IPS-18c (cell line): ENCODE measurements at regions not wholly inside any gene's neighbourhood (a gene's known extent, or its start where the extent isn't known, plus 50 kb on each side); places are given as distances from the start of the nearest gene placed in this dataset.
"Not testable (repeated sequence)": the region's sequence is repeated elsewhere in the genome, so short reads cannot be mapped to it uniquely, and the experiment has no call there.

Source experiments
- H3K4me3 ChIP-seq: 2 replicates; pipeline ENCODE4 v1.7.0; 2013; ENCODE audit warnings: low read depth, mild to moderate bottlenecking, low read length, moderate library complexity; ENCODE audit not compliant: insufficient read depth
- H3K9me3 ChIP-seq: one replicate; pipeline ENCODE4 v1.6.1; 2013; ENCODE audit warnings: mild to moderate bottlenecking, low read length, moderate library complexity; ENCODE audit not compliant: control insufficient read depth, insufficient read depth

GRCh38 chr5:29550523-29550922, 1643.0 kb upstream of the CDH6 start:
- Histone ChIP-seq H3K9me3 (no peaks in the 10 kb centered on the region), H3K4me3 (no peak overlapping the region)

- no peak overlapping the region for H3K4me3 ChIP-seq
- no peaks in the 10 kb centered on the region for H3K9me3 ChIP-seq
Observed at GRCh38 chr5:29548262-29548661, 1645.2 kb upstream of the CDH6 start.

GRCh38 chr5:29547236-29547865, 1646.1 kb upstream of the CDH6 start:
- H3K9me3 ChIP-seq: no peaks in the 10 kb centered on the region

GRCh38 chr5:29543501-29543900, 1650.0 kb upstream of the CDH6 start:
- H3K4me3 ChIP-seq: no peak overlapping the region
- H3K9me3 ChIP-seq: peaks cover 2% of the 10 kb centered on the region

More at GRCh38 chr5:29547236-29547865, 1646.1 kb upstream of the CDH6 start:
- no peak overlapping the region for H3K4me3 ChIP-seq

GRCh38 chr5:29524227-29524626, 1669.3 kb upstream of the CDH6 start:
- Histone ChIP-seq H3K4me3 (no peak overlapping the region), H3K9me3 (no peaks in the 10 kb centered on the region)

GRCh38 chr5:29518176-29518575, 1675.3 kb upstream of the CDH6 start:
- no peaks in the 10 kb centered on the region for H3K9me3 ChIP-seq
- no peak overlapping the region for H3K4me3 ChIP-seq

GRCh38 chr5:29516224-29516623, 1677.3 kb upstream of the CDH6 start:
- H3K9me3 ChIP-seq: no peaks in the 10 kb centered on the region
- no peak overlapping the region for H3K4me3 ChIP-seq

GRCh38 chr5:29508131-29508530, 1685.4 kb upstream of the CDH6 start:
- no peaks in the 10 kb centered on the region for H3K9me3 ChIP-seq

GRCh38 chr5:29504411-29504810, 1689.1 kb upstream of the CDH6 start:
- Histone ChIP-seq H3K4me3 (no peak overlapping the region), H3K9me3 (no peaks in the 10 kb centered on the region)

More at GRCh38 chr5:29508131-29508530, 1685.4 kb upstream of the CDH6 start:
- no peak overlapping the region for H3K4me3 ChIP-seq

GRCh38 chr5:29498860-29499259, 1694.6 kb upstream of the CDH6 start:
- H3K9me3 ChIP-seq: no peaks in the 10 kb centered on the region

GRCh38 chr5:29498412-29498811, 1695.1 kb upstream of the CDH6 start:
- Histone ChIP-seq H3K4me3 (no peak overlapping the region), H3K9me3 (no peaks in the 10 kb centered on the region)

More at GRCh38 chr5:29498860-29499259, 1694.6 kb upstream of the CDH6 start:
- H3K4me3 ChIP-seq: no peak overlapping the region

GRCh38 chr5:29485333-29485732, 1708.2 kb upstream of the CDH6 start:
- Histone ChIP-seq H3K9me3 (no peaks in the 10 kb centered on the region), H3K4me3 (no peak overlapping the region)

- Histone ChIP-seq H3K4me3 (no peak overlapping the region), H3K9me3 (no peaks in the 10 kb centered on the region)
Observed at GRCh38 chr5:29469581-29469980, 1723.9 kb upstream of the CDH6 start.

GRCh38 chr5:29462241-29462640, 1731.2 kb upstream of the CDH6 start:
- H3K9me3 ChIP-seq: no peaks in the 10 kb centered on the region
- H3K4me3 ChIP-seq: no peak overlapping the region

- Histone ChIP-seq H3K4me3 (no peak overlapping the region), H3K9me3 (no peaks in the 10 kb centered on the region)
Observed at GRCh38 chr5:29460971-29461559, 1732.4 kb upstream of the CDH6 start.

- not testable (repeated sequence) for H3K9me3 ChIP-seq, H3K4me3 ChIP-seq
Observed at GRCh38 chr5:29451004-29451403, 1742.5 kb upstream of the CDH6 start.

GRCh38 chr5:29414681-29415080, 1778.8 kb upstream of the CDH6 start:
- Histone ChIP-seq H3K4me3 (no peak overlapping the region), H3K9me3 (no peaks in the 10 kb centered on the region)

GRCh38 chr5:29412979-29413378, 1780.5 kb upstream of the CDH6 start:
- no peak overlapping the region for H3K4me3 ChIP-seq

GRCh38 chr5:29402270-29402669, 1791.2 kb upstream of the CDH6 start:
- H3K9me3 ChIP-seq: no peaks in the 10 kb centered on the region

More at GRCh38 chr5:29412979-29413378, 1780.5 kb upstream of the CDH6 start:
- H3K9me3 ChIP-seq: no peaks in the 10 kb centered on the region

More at GRCh38 chr5:29402270-29402669, 1791.2 kb upstream of the CDH6 start:
- no peak overlapping the region for H3K4me3 ChIP-seq
